PFSK-1 (cell line): ENCODE measurements at regions not wholly inside any gene's neighbourhood (a gene's known extent, or its start where the extent isn't known, plus 50 kb on each side); places are given as distances from the start of the nearest gene placed in this dataset.

Source experiments
- FOXP2 ChIP-seq: optimal IDR thresholded peaks from 2 replicates; pipeline ENCODE3; 2011; ENCODE audit warnings: borderline replicate concordance, control low read depth, inconsistent platforms; ENCODE audit not compliant: insufficient read depth; ENCODE audit errors: extremely low read length, extremely low read depth
- POLR2AphosphoS5 ChIP-seq: IDR thresholded peaks from 2 replicates; pipeline ENCODE4 v1.6.1; 2012; ENCODE audit warnings: low read depth, mild to moderate bottlenecking, control low read depth, low read length, moderate library complexity
- SIN3A ChIP-seq: IDR thresholded peaks from 2 replicates; pipeline ENCODE4 v1.6.1; 2012; ENCODE audit warnings: mild to moderate bottlenecking, low read length, moderate library complexity, borderline replicate concordance; ENCODE audit not compliant: insufficient read depth
- TAF1 ChIP-seq: IDR thresholded peaks from 2 replicates; pipeline ENCODE4 v1.6.1; 2012; ENCODE audit warnings: low read length, control low read depth, borderline replicate concordance; ENCODE audit not compliant: insufficient read depth
- TF ChIP-seq, protein P1 (sequence below), 2 experiments: IDR thresholded peaks; 2 replicates each; pipeline versions ENCODE4 v1.6.1 to v1.8.0; 2011 to 2012; ENCODE audit warnings: low read depth in 2 of 2, low read length in 2 of 2, control low read depth in 1 of 2, inconsistent platforms in 1 of 2, mild to moderate bottlenecking in 1 of 2, moderate library complexity in 1 of 2; ENCODE audit not compliant: insufficient read depth in 1 of 2

DNA sequence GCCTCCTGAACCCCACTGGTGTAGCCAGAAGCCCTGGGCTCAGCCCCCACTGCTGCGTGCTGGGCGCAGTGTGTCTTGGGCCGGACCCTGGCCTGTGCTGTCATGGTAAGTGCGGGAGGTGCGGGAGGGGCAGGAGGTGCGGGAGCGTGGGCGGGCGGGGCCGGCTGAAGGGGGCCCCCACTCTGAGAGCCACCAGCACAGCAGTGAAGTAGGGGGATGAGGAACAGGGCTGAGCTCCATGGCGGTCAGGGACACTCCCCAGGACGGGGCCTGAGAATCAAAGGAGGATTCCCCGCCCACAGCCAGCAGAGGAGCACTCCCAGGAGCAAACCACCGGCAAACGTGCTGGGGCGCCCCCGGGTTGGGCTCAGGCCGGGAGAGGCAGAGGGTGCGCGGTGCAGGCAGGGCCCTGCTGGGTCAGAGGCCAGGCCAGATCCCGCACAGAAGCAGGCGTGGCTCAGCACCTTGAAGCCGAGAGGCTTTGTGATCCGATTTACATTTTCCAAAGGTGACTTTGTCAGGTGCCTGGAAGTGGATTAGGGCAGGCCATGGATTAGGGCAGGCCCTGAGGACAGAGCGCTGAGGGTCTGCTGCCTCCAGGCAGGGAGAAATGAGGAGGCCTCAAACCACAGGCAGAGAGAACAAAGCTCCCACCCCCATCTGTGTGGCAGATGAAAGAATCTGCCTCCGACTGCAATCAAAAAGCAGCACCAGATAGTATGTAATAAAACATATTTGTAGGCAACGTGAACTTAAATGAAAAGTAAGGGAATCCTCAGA lies 152.0 kb upstream of the RAB6C start:
- no peak for TF ChIP-seq TAF1
- TF ChIP-seq POLR2AphosphoS5 = no peak
- TF ChIP-seq, protein P1, sequence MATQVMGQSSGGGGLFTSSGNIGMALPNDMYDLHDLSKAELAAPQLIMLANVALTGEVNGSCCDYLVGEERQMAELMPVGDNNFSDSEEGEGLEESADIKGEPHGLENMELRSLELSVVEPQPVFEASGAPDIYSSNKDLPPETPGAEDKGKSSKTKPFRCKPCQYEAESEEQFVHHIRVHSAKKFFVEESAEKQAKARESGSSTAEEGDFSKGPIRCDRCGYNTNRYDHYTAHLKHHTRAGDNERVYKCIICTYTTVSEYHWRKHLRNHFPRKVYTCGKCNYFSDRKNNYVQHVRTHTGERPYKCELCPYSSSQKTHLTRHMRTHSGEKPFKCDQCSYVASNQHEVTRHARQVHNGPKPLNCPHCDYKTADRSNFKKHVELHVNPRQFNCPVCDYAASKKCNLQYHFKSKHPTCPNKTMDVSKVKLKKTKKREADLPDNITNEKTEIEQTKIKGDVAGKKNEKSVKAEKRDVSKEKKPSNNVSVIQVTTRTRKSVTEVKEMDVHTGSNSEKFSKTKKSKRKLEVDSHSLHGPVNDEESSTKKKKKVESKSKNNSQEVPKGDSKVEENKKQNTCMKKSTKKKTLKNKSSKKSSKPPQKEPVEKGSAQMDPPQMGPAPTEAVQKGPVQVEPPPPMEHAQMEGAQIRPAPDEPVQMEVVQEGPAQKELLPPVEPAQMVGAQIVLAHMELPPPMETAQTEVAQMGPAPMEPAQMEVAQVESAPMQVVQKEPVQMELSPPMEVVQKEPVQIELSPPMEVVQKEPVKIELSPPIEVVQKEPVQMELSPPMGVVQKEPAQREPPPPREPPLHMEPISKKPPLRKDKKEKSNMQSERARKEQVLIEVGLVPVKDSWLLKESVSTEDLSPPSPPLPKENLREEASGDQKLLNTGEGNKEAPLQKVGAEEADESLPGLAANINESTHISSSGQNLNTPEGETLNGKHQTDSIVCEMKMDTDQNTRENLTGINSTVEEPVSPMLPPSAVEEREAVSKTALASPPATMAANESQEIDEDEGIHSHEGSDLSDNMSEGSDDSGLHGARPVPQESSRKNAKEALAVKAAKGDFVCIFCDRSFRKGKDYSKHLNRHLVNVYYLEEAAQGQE (IDR thresholded peaks at IDR 0.05; ENCODE audit: insufficient read depth in 1 of 2, low read depth in 2 of 2, low read length in 2 of 2) = no peak
- TF ChIP-seq FOXP2 = no peak

GRCh38 chr2:129828792-129829191 lies 150.7 kb upstream of the RAB6C start:
- no peak for TF ChIP-seq SIN3A
- TF ChIP-seq TAF1 = no peak

DNA sequence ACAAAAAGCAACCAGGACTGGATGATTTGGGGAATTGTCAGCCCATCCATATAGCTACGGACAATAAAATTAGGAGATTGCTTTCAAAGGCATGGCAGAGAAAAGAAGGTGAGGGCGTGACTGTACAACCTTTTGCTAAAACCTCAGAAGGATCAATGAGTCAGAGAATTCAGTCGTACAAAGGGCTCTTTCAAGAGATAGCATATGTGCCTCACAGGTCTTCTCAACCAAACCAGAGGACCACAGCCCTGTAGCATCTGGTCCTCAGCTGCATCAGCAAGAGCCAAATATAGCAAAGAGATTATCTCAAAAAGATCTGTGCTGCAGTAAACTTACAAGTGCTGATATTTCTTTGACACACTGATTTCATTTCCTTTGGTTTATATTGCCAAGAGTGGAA lies 149.9 kb upstream of the RAB6C start:
- TF ChIP-seq, protein P1 (IDR thresholded peaks at IDR 0.05; ENCODE audit: insufficient read depth in 1 of 2, low read depth in 2 of 2, low read length in 2 of 2) = no peak
- TF ChIP-seq FOXP2 (no peak), TAF1 (no peak), POLR2AphosphoS5 (no peak), SIN3A (no peak)

GRCh38 chr2:129831018-129831417 lies 148.4 kb upstream of the RAB6C start:
- no peak for TF ChIP-seq SIN3A
- TF ChIP-seq, protein P1 (IDR thresholded peaks at IDR 0.05; ENCODE audit: insufficient read depth in 1 of 2, low read depth in 2 of 2, low read length in 2 of 2) = no peak
- TF ChIP-seq POLR2AphosphoS5 = no peak
- TF ChIP-seq FOXP2 = no peak
- no peak for TF ChIP-seq TAF1

- TF ChIP-seq FOXP2 (no peak), TAF1 (no peak), SIN3A (no peak), POLR2AphosphoS5 (no peak)
- TF ChIP-seq, protein P1 (IDR thresholded peaks at IDR 0.05; ENCODE audit: insufficient read depth in 1 of 2, low read depth in 2 of 2, low read length in 2 of 2) = no peak
Observed at GRCh38 chr2:129847043-129847442, 132.4 kb upstream of the RAB6C start.
